ENCODE measurements at regions not wholly inside any gene's neighbourhood (a gene's known extent, or its start where the extent isn't known, plus 50 kb on each side); places are given as distances from the start of the nearest gene placed in this dataset.
"Not testable (repeated sequence)": the region's sequence is repeated elsewhere in the genome, so short reads cannot be mapped to it uniquely, and the experiment has no call there.

- TF ChIP-seq, protein P1, sequence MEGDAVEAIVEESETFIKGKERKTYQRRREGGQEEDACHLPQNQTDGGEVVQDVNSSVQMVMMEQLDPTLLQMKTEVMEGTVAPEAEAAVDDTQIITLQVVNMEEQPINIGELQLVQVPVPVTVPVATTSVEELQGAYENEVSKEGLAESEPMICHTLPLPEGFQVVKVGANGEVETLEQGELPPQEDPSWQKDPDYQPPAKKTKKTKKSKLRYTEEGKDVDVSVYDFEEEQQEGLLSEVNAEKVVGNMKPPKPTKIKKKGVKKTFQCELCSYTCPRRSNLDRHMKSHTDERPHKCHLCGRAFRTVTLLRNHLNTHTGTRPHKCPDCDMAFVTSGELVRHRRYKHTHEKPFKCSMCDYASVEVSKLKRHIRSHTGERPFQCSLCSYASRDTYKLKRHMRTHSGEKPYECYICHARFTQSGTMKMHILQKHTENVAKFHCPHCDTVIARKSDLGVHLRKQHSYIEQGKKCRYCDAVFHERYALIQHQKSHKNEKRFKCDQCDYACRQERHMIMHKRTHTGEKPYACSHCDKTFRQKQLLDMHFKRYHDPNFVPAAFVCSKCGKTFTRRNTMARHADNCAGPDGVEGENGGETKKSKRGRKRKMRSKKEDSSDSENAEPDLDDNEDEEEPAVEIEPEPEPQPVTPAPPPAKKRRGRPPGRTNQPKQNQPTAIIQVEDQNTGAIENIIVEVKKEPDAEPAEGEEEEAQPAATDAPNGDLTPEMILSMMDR (IDR thresholded peaks at IDR 0.05), result no peak
- no peak for ATAC-seq (ENCODE audit: low FRiP score)
- no peak for DNase-seq (ENCODE audit: low spot score)
Observed at GRCh38 chr15:69570454-69570853, 117.8 kb downstream of the RPLP1 start.

GRCh38 chr15:69570997-69571396 is 118.4 kb downstream of the RPLP1 start:
- TF ChIP-seq, protein P1 (IDR thresholded peaks at IDR 0.05), result no peak
- no peak for ATAC-seq (ENCODE audit: low FRiP score)
- DNase-seq (ENCODE audit: low spot score), result no peak

GRCh38 chr15:69573278-69573677 is 120.7 kb downstream of the RPLP1 start:
- ATAC-seq (ENCODE audit: low FRiP score); DNase-seq (ENCODE audit: low spot score): not testable (repeated sequence)

DNA sequence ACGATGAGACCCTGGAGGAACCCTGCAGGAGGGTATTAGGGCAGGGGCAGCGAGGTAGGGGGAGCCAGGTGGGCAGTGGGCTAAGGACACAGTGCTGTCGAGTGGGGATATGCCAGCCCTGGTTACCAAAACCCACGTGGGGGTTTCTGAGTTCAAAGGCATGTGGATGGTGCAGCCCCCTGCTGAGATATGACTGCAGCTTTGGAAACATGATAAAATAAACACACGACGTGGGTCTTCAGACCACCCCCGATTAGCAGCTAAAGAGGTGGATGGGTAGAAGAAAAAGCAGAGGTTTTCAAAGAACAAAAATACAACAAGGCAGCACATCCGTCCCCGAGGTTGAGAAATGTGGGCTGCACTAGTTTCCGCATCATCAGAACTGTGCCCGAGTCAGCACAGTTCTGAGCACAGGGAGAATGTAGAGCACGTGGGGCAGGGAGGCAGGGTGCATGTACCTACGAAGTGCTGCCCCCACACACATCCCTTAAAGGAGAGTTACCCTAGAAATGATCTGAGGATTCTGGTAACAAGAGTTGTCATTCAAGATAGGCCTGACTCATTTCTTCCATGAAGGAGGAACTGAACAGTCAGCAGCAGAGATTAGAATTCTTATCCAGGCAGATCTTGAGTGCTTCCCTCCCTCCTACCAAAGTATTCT is 121.3 kb downstream of the RPLP1 start:
- TF ChIP-seq, protein P1 (IDR thresholded peaks at IDR 0.05), result no peak
- ATAC-seq (ENCODE audit: low FRiP score) (peak; percentile 87), DNase-seq (ENCODE audit: low spot score) (no peak)

DNA sequence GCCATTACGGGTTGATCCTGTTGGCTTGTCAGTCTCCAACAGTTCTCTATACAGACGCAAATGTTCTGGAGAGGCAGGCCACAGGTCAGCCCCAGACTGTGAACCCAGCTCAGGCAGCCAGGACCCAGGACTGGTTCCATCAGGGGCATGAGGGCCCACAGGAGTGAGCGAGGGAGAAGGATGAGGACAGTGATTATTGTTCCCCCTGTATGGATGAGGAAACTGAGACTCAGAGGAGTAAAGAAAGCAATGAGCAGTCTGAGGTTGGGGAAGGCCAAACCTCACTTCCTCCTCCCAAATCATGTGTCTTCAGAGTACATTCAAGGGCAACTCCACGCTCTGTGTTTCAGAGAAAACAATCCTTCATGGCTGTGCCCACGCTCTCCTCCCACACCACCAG is 121.9 kb downstream of the RPLP1 start:
- no peak for ATAC-seq (ENCODE audit: low FRiP score)
- TF ChIP-seq, protein P1 (IDR thresholded peaks at IDR 0.05), result no peak
- DNase-seq (ENCODE audit: low spot score), result no peak

DNA sequence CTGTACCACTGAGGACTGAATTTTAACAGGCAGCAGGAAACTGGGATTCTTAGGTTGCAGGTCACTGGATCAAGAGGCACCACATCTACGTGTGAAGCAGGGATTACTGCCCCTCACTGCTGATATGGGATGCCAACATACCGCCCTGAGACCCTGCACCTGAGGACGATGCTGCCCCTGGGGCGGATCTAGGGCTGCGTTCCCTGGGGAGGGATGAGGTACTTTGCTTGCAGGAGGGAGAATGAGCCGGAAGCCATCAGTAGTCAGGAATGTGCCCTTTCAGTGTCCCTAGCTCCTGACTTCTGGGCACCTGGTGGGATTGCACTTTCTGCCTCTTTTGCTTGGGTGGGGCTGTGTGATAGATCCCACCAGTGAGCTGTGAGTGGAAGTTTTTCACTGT is 122.8 kb downstream of the RPLP1 start:
- ATAC-seq (ENCODE audit: low FRiP score) (no peak), DNase-seq (ENCODE audit: low spot score) (no peak)
- TF ChIP-seq, protein P1 (IDR thresholded peaks at IDR 0.05), result no peak

- TF ChIP-seq, protein P1 (IDR thresholded peaks at IDR 0.05), result no peak
- no peak for ATAC-seq (ENCODE audit: low FRiP score)
- peak; percentile 31 for DNase-seq (ENCODE audit: low spot score)
Observed at GRCh38 chr15:69576035-69576526, 123.5 kb downstream of the RPLP1 start.
